ENCODE measurements at regions not wholly inside any gene's neighbourhood (a gene's known extent, or its start where the extent isn't known, plus 50 kb on each side); places are given as distances from the start of the nearest gene placed in this dataset.

GRCh38 chr12:131353376-131353775 lies 357.5 kb upstream of the SFSWAP start:
- peaks cover 12% of the 10 kb centered on the region for H3K4me1 Mint-ChIP-seq (ENCODE audit: unreplicated experiment)
- no peaks in the 10 kb centered on the region for H3K36me3 Mint-ChIP-seq (ENCODE audit: low read depth, unreplicated experiment)
- DNase-seq (ENCODE audit: low spot score) = no peak
- H3K4me3 Mint-ChIP-seq (ENCODE audit: unreplicated experiment) = no peak overlapping the region
- H3K27me3 Mint-ChIP-seq (ENCODE audit: unreplicated experiment) = peaks cover 11% of the 10 kb centered on the region
- no peaks in the 10 kb centered on the region for H3K9me3 Mint-ChIP-seq (ENCODE audit: unreplicated experiment)
- H3K27ac Mint-ChIP-seq (ENCODE audit: unreplicated experiment) = no peak overlapping the region
- TF ChIP-seq, protein P1, sequence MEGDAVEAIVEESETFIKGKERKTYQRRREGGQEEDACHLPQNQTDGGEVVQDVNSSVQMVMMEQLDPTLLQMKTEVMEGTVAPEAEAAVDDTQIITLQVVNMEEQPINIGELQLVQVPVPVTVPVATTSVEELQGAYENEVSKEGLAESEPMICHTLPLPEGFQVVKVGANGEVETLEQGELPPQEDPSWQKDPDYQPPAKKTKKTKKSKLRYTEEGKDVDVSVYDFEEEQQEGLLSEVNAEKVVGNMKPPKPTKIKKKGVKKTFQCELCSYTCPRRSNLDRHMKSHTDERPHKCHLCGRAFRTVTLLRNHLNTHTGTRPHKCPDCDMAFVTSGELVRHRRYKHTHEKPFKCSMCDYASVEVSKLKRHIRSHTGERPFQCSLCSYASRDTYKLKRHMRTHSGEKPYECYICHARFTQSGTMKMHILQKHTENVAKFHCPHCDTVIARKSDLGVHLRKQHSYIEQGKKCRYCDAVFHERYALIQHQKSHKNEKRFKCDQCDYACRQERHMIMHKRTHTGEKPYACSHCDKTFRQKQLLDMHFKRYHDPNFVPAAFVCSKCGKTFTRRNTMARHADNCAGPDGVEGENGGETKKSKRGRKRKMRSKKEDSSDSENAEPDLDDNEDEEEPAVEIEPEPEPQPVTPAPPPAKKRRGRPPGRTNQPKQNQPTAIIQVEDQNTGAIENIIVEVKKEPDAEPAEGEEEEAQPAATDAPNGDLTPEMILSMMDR (IDR thresholded peaks at IDR 0.05; ENCODE audit: unreplicated experiment) = no peak

- peaks cover 10% of the 10 kb centered on the region for H3K4me1 Mint-ChIP-seq (ENCODE audit: unreplicated experiment)
- TF ChIP-seq, protein P1 (IDR thresholded peaks at IDR 0.05; ENCODE audit: unreplicated experiment) = no peak
- no peak overlapping the region for H3K27ac Mint-ChIP-seq (ENCODE audit: unreplicated experiment)
- DNase-seq (ENCODE audit: low spot score) = no peak
- H3K4me3 Mint-ChIP-seq (ENCODE audit: unreplicated experiment) = no peak overlapping the region
- H3K9me3 Mint-ChIP-seq (ENCODE audit: unreplicated experiment) = no peaks in the 10 kb centered on the region
- H3K27me3 Mint-ChIP-seq (ENCODE audit: unreplicated experiment) = peaks cover 11% of the 10 kb centered on the region
- H3K36me3 Mint-ChIP-seq (ENCODE audit: low read depth, unreplicated experiment) = no peaks in the 10 kb centered on the region
Observed at GRCh38 chr12:131353826-131354225, 357.1 kb upstream of the SFSWAP start.

GRCh38 chr12:131355361-131356245 lies 355.3 kb upstream of the SFSWAP start:
- peaks cover 8% of the 10 kb centered on the region for H3K27me3 Mint-ChIP-seq (ENCODE audit: unreplicated experiment)
- DNase-seq (ENCODE audit: low spot score) = no peak
- H3K36me3 Mint-ChIP-seq (ENCODE audit: low read depth, unreplicated experiment) = no peaks in the 10 kb centered on the region
- H3K4me3 Mint-ChIP-seq (ENCODE audit: unreplicated experiment) = no peak overlapping the region
- TF ChIP-seq, protein P1 (IDR thresholded peaks at IDR 0.05; ENCODE audit: unreplicated experiment) = no peak
- no peaks in the 10 kb centered on the region for H3K4me1 Mint-ChIP-seq (ENCODE audit: unreplicated experiment)
- no peaks in the 10 kb centered on the region for H3K9me3 Mint-ChIP-seq (ENCODE audit: unreplicated experiment)
- no peak overlapping the region for H3K27ac Mint-ChIP-seq (ENCODE audit: unreplicated experiment)

DNA sequence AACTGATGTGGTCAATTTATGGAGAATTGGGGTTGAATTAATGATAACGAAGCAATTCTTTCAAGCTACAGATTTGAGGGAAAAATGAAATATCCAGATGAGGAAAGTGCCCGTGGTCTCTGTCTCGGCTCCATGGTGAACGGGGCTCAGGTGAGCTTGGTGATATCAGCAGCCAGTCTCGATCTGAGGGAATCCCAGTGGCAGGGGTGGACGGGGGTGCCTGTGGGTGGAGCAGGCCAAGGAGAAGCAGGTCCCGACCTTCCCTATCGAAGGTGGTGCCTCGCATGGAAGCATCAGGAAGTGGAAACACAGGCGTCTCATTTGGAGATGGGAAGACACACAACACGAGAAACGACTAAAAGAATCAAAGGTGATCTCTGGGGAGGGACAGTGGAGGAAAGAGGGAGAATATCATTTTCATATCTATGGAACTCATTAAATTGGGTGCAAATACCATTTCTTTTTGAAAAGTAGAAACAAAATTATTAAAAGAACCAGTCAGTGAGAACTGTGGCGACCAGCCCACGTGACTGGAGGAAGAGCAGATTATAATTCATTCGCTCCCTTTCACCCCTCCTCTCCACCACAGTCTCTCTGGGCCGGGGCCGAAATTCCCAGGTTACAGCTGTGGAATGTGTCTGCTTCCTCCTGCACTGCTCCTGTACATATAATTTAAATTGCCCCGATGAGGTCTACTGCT lies 354.3 kb upstream of the SFSWAP start:
- Mint-ChIP-seq H3K9me3 (ENCODE audit: unreplicated experiment) (no peaks in the 10 kb centered on the region), H3K36me3 (ENCODE audit: low read depth, unreplicated experiment) (no peaks in the 10 kb centered on the region), H3K27ac (ENCODE audit: unreplicated experiment) (no peak overlapping the region), H3K27me3 (ENCODE audit: unreplicated experiment) (peaks cover 8% of the 10 kb centered on the region), H3K4me3 (ENCODE audit: unreplicated experiment) (no peak overlapping the region), H3K4me1 (ENCODE audit: unreplicated experiment) (no peaks in the 10 kb centered on the region)
- TF ChIP-seq, protein P1 (IDR thresholded peaks at IDR 0.05; ENCODE audit: unreplicated experiment) = no peak
- DNase-seq (ENCODE audit: low spot score) = no peak
